HL-60 (cell line): ENCODE measurements at regions not wholly inside any gene's neighbourhood (a gene's known extent, or its start where the extent isn't known, plus 50 kb on each side); places are given as distances from the start of the nearest gene placed in this dataset.
"Not testable (repeated sequence)": the region's sequence is repeated elsewhere in the genome, so short reads cannot be mapped to it uniquely, and the experiment has no call there.

Source experiments
- DNase-seq, 2 experiments: peaks; one replicate each; pipeline ENCODE4 v3.0.0-alpha.2; 2010 to 2020; ENCODE audit warnings: low read depth in 1 of 2, low spot score in 1 of 2
- H3K27ac ChIP-seq: fragments of 250-450 bp; sonication (Bioruptor Pico); replicated peaks from 2 replicates; pipeline ENCODE4 v1.5.1; 2020; ENCODE audit warnings: mild to moderate bottlenecking, moderate library complexity
- H3K27me3 ChIP-seq: fragments of 250-450 bp; sonication (Bioruptor Pico); 2 replicates; pipeline ENCODE4 v1.5.1; 2021; ENCODE audit warnings: mild to moderate bottlenecking, moderate library complexity; ENCODE audit not compliant: insufficient read depth, poor library complexity, severe bottlenecking
- H3K4me3 ChIP-seq: replicated peaks from 2 replicates; pipeline ENCODE4 v1.5.1; 2011; ENCODE audit warnings: mild to moderate bottlenecking, control low read depth, low read length; ENCODE audit not compliant: insufficient read depth
- GABPA ChIP-seq: IDR thresholded peaks from 2 replicates; pipeline ENCODE4 v1.6.1; 2012; ENCODE audit warnings: low read depth
- POLR2AphosphoS5 ChIP-seq: IDR thresholded peaks from 2 replicates; pipeline ENCODE4 v1.6.1; 2012; ENCODE audit warnings: low read depth
- SPI1 ChIP-seq: IDR thresholded peaks from 2 replicates; pipeline ENCODE4 v1.6.1; 2012; ENCODE audit warnings: low read depth, mild to moderate bottlenecking, borderline replicate concordance
- TF ChIP-seq, protein P1 (sequence below): IDR thresholded peaks from one replicate; pipeline ENCODE4 v1.5.1; 2011; ENCODE audit warnings: low read length, control low read depth, inconsistent platforms; ENCODE audit not compliant: insufficient read depth
- TF ChIP-seq, protein P2 (sequence below): IDR thresholded peaks from 2 replicates; pipeline ENCODE4 v1.6.1; 2012; ENCODE audit warnings: low read depth; ENCODE audit not compliant: insufficient replicate concordance

DNA sequence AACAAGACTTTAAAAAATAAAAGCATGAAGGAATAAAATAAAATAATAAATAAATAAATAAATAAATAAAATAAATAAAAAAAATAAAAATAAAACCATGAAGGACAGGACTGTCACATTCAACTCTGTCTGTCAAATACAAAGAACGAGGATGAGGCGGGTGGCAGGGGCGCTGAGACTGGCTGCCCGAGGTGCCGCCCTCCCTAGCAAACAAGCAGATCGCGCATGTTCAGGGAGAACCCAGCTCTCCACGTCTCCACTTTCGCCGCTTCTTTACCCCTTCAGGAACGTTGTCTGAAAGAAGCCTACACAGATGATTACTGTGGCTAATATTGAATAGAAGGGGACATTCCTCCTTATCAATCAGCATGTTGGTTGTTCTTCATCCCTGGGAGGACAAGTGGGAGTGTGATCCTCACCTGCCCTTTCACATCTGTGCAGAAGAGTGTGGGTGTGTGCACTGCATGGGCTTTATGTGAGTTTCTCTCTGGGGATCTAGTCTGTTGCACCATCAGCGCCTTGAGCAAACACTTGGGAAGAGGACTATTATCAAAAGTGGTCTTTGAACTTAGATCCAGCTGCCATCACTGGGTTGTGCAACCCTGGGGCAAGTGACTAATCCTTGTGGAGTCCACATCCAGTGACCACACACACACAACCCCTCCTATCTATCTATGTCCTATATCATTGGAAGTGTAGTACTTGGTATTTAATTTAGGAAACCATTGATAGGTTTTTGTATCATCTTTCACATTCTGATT, 399.2 kb downstream of the IRX2 start:
- no peaks in the 10 kb centered on the region for H3K27me3 ChIP-seq
- TF ChIP-seq, protein P1, sequence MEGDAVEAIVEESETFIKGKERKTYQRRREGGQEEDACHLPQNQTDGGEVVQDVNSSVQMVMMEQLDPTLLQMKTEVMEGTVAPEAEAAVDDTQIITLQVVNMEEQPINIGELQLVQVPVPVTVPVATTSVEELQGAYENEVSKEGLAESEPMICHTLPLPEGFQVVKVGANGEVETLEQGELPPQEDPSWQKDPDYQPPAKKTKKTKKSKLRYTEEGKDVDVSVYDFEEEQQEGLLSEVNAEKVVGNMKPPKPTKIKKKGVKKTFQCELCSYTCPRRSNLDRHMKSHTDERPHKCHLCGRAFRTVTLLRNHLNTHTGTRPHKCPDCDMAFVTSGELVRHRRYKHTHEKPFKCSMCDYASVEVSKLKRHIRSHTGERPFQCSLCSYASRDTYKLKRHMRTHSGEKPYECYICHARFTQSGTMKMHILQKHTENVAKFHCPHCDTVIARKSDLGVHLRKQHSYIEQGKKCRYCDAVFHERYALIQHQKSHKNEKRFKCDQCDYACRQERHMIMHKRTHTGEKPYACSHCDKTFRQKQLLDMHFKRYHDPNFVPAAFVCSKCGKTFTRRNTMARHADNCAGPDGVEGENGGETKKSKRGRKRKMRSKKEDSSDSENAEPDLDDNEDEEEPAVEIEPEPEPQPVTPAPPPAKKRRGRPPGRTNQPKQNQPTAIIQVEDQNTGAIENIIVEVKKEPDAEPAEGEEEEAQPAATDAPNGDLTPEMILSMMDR: no peak
- TF ChIP-seq SPI1 (no peak), GABPA (no peak), POLR2AphosphoS5 (no peak)
- TF ChIP-seq, protein P2, sequence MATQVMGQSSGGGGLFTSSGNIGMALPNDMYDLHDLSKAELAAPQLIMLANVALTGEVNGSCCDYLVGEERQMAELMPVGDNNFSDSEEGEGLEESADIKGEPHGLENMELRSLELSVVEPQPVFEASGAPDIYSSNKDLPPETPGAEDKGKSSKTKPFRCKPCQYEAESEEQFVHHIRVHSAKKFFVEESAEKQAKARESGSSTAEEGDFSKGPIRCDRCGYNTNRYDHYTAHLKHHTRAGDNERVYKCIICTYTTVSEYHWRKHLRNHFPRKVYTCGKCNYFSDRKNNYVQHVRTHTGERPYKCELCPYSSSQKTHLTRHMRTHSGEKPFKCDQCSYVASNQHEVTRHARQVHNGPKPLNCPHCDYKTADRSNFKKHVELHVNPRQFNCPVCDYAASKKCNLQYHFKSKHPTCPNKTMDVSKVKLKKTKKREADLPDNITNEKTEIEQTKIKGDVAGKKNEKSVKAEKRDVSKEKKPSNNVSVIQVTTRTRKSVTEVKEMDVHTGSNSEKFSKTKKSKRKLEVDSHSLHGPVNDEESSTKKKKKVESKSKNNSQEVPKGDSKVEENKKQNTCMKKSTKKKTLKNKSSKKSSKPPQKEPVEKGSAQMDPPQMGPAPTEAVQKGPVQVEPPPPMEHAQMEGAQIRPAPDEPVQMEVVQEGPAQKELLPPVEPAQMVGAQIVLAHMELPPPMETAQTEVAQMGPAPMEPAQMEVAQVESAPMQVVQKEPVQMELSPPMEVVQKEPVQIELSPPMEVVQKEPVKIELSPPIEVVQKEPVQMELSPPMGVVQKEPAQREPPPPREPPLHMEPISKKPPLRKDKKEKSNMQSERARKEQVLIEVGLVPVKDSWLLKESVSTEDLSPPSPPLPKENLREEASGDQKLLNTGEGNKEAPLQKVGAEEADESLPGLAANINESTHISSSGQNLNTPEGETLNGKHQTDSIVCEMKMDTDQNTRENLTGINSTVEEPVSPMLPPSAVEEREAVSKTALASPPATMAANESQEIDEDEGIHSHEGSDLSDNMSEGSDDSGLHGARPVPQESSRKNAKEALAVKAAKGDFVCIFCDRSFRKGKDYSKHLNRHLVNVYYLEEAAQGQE: no peak
- no peak for DNase-seq
- no peak overlapping the region for H3K27ac ChIP-seq
- no peak overlapping the region for H3K4me3 ChIP-seq

DNA sequence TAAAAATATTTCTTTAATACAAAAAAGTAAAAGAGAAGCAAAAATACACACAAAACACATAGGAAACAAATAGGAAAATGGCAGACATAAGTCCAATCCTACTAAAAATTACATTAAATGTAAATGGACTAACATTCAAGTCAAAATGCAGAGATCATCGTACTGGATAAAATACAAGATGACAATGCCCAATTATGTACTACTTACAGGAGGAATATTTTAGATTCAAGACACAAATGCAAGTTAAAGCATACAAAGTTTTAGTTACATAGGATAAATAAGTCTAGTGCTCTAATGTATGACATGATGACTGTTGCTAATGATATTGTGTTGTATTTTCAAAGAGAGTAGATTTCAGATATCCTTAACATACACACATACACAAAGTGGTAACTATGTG, 401.7 kb downstream of the IRX2 start:
- DNase-seq, H3K4me3 ChIP-seq, H3K27ac ChIP-seq: not testable (repeated sequence)

DNA sequence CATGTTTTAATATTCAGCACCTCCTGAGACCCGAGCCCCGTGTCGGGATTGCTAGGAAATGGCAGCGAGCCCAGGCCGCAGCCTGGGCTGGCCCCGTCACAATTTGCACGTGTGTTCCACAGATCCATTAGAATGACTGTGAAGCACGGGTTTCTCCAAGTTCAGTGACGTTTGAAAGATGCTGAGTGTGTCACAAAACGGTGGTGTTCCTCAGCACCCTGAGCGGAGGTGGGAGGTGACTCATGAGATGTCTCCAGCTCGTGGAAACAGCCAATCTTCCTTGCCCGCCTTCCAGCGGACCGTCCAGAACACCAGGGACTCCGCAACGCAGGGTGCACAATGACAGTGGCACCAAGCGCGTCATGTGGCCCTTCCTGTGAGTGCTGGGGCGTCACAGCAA, 412.8 kb downstream of the IRX2 start:
- Histone ChIP-seq H3K27me3 (no peaks in the 10 kb centered on the region), H3K4me3 (no peak overlapping the region), H3K27ac (no peak overlapping the region)
- TF ChIP-seq GABPA: no peak
- TF ChIP-seq POLR2AphosphoS5: no peak
- TF ChIP-seq, protein P2: no peak
- TF ChIP-seq, protein P1: no peak
- no peak for TF ChIP-seq SPI1
- DNase-seq: no peak

More for the DNA sequence above, 401.7 kb downstream of the IRX2 start:
- H3K27me3 ChIP-seq: not testable (repeated sequence)

DNA sequence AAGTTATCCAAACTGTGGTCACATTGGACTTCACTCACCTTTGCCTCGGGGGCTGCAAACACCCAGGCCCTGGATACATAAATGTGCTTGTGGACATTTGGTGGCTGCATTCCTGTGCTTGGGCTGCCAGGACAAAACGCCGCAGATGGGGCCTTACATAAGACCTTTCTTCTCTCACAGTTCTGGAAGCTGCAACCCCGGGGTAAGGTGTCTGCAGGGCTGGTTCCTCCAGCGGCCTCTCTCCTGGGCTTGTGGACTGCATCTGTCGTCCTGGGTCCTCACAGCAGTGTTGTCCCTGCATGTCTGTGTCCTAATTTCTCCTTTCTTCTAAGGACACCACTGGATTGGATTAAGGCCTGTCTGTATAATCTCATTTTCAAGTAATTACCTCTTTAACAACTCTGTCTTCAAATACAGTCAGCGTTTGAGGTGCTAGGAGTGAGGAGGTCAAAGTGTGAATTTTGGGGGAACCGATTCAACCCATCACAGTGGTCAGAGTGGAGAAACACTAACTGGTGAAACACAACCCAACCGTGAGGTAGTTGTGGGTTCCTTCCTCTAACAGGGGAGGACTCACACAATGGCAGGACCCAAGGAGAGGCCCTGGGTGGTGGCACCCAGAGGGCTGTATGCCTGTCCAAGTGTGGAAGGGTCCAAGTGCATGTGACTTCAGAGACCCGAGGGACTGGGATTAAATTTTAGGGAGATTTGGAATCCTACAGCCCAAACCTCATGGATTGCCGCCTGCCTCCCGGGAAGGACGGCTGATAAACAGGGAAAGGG, 415.6 kb downstream of the IRX2 start:
- Histone ChIP-seq H3K27ac (no peak overlapping the region), H3K27me3 (no peaks in the 10 kb centered on the region)
- DNase-seq: no peak

More for the DNA sequence above, 415.6 kb downstream of the IRX2 start:
- no peak overlapping the region for H3K4me3 ChIP-seq
- TF ChIP-seq, protein P1: no peak
- TF ChIP-seq, protein P2: no peak
- TF ChIP-seq POLR2AphosphoS5: no peak
- no peak for TF ChIP-seq GABPA
- no peak for TF ChIP-seq SPI1
